NCI-H187 (cell line): ENCODE measurements at regions not wholly inside any gene's neighbourhood (a gene's known extent, or its start where the extent isn't known, plus 50 kb on each side); places are given as distances from the start of the nearest gene placed in this dataset.
"Not testable (repeated sequence)": the region's sequence is repeated elsewhere in the genome, so short reads cannot be mapped to it uniquely, and the experiment has no call there.

Experiments
- DNase-seq, 2 experiments: peaks; one replicate each; lab custom pipeline; 2025; lab: John Stamatoyannopoulos, UW

DNA sequence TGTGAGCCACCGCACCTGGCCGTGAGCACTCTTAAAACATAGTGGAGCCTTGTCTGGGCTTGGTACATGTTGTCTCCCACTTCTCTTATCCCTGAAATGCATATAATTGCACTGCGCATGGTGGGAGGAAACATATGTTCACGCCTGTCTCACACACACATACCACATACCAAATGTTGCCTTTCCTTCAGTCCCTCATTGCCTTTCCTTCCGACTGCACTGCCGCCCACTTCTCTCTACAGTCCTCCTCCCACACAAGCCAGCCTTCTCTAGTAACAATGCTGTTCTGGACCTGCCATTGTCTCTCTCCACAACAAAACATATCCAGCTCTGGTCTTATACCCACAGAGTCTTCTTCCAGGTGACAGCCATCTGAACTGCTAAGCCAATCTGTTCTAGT lies 88.3 kb upstream of the PTHLH start:
- DNase-seq, result no peak

DNA sequence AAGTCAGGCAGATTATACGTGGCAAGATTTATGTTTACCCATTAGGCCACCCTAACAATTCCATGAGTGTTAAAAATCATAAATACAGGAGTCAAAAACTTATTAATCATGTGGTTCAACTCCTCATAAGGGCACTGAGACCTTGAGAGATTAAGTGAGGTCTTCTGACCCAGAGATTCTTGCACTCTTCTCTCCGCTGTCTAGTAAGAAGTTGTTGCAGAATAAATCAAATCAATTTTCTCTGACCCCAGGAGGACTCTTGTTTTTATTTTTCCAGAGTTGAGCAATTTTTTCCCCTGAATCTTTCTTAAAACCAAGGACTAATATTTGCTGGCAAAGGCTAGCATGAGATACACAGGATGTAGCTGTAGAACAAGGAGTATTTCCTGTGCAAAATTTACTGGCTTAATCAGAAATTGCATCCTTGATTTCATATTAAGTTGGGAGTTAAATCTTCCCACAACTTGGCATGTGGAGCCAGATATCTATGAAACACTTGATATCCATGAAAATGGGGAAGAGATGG lies 90.9 kb upstream of the PTHLH start:
- DNase-seq, result no peak

DNA sequence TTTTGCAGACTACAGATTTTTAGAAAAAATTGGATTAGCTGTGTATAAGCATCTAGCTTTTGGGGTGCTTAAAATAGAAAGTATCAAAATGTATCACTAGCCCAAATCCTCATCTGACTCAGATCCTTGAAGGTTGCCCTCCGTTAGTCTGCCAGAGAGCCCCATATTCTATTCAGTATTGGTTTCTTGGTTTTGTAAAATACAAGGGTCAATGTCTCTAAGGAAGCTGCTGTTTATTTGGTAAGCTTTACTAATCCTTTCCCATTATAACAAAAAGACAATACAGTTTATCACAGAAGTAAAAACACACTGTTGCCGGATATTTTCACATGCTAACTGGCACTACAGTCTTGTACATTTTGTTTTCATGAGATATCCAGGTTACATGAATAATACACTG lies 92.8 kb upstream of the PTHLH start:
- no peak for DNase-seq

DNA sequence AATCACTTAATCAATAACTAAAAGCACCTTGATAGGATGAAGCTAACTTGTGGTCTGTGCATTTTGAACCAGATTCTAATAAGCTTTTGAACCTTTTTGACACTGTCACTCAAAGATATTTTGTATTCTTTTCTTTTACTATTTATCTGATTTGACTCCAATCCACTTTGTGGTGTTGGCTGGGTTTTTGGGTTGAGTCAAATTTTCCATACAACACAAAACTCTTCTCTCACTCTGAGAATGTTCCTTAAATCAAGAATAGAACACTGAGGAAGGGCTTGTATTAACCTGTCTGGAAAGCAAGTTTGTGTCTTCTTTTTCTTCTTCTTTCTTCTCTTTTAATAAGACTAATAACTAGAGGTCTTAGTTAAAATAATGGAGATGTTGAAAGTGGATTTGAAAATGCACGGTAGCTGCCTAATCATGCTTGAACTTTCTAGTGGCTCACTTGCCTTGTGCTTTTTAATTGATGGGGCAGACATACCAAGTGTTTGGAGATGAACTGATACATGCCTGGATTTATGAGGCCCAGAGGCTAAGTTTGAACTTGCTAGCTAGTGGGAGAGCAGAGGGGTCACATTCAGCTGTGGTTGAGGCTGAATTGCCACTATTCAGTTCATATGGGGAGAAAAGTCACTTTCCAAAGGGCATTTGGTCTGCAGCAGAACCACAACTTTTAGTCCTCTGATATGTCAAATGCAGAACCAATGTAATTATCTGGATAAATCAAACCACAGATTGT lies 93.5 kb upstream of the PTHLH start:
- DNase-seq, result no peak

DNA sequence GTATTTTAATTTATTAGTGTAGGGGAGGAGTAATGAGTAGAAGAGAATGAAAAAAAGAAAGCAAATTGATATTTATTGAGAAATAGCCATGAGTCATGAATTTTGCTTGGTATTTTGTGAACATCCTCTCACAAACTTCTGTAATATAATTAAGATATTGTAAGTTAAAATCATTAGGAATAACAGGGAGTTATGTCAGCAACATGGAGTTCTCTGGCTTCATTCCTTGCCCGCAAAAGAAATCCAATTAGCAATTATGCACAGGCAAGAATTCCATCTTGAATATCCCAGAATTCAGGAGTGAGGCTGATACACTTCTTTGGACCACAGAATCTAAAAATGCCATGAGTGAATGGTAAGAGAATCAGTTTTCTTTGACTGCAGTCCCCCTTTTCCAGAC lies 94.3 kb upstream of the PTHLH start:
- DNase-seq, result no peak

DNA sequence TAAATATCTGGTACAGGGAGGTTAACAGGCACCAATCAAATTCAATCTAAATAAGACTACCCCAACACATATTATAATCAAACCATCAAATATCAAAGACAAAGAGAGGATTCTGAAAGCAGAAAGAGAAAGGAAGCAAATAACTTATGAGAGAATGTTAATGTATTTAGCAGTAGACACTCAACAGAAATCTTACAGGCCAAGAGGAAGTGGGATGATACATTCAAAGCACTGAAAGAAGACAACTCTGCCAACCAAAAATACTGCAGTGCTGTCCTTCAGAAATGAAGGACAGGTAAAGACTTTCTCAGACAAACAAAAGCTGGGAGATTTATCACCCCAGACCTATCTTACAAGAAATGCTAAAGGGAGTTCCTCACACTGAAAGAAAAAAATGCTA lies 95.9 kb upstream of the PTHLH start:
- DNase-seq, result no peak

DNA sequence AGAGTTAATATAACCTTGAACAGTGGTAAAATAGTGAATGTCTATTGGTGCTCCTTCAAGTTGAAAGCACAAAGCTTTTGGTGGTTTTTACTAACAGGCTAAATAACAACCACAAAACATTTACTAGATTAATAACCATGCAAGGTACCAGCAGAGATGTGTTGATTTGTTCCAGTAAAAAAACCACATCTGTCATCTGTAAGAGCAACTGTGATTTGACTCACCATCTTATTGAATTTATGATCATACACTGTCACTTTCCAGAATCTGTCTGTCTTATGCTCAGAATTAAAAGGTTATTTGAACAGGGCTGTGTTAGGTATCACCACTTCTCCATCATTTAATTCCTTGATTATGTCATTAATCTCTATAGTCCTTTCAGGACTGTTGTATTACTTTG lies 107.0 kb upstream of the PTHLH start:
- DNase-seq, result no peak

DNA sequence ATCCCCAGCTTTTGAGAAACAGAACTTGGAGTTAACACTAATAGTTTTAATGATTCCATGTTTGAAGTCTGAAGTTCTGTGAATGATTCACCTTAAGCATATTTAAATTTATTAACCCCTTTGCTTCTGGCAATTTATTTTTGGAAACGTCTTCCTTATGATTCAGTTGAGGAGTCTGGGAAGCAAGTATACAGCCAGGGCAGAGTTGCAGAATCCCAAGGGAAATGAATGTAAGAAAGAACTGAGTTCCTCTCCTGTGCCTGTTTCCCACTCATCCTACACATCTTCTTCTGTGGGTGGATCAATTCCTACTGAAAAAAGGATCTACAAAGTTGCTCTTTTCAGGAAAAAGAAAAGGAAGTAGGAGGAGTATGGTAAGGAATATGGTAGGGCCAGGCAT lies 108.2 kb upstream of the CCDC91 start:
- DNase-seq, result no peak

DNA sequence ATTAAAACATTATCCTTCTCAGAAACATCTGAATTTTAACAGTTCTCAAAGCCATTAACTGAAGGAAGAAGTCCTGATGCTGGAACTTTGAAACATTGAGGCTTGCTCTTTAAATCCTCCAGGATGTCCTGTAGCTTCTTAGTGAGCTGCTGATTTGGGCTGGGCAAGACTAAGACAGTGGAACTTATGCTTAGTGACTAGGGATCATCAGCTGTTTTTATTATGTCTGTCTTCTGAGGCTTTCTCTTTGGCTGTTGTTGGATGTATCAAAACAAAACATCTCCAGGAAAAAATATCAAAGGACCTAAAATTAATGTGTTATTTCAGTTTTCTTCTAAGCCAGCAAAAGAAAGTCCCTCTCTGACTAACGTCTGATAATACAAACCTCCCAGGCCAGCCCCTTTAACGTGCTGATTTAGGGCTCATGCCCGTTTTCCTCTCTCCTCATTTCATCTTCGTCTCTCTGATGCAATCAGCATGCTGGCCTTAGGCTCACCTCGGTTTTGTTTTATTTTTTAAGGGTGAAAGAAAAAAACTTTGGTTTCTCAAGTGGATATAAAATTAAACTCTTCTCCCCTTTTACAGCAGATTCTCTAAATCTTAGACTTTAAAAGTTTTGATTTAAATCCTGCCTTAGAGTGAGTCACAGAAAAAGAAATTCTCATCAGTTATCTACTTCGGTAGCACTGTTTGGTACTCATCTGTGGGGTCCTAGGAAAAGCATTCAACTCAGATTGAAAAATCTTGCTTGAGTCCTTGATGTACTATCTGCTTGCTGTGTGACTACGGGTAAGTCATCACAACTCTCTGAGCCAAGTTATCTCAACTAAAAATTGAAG lies 106.2 kb upstream of the CCDC91 start:
- no peak for DNase-seq

DNA sequence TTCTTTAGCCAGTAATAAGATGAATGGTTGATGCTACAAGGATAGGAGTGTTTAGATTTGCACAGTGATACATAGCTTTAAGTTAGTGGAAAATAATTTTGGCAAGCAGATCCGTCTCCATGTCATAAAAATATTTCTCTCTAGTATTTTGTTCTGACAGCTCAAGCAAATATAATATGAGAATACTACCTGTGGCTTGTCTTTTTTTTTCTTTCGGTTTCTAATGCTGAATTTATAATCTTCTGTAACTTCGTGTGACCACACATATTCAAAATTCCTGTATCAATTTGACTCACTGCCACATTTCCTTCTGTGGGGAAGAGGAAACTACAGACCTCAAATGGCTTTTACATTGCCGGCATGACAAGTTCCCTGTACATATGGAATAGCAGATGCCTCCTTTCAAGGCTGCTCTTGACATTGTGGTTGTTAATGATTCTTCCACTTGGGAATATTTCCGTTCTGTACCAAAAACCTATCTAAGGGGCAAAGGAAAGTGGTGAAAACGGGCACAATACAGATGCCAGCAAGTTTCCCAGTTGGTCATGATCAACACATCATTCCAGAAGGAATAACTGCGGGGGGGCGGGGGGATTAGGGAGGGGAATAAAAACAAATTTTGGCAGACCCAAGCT lies 103.6 kb upstream of the CCDC91 start:
- DNase-seq, result no peak

DNA sequence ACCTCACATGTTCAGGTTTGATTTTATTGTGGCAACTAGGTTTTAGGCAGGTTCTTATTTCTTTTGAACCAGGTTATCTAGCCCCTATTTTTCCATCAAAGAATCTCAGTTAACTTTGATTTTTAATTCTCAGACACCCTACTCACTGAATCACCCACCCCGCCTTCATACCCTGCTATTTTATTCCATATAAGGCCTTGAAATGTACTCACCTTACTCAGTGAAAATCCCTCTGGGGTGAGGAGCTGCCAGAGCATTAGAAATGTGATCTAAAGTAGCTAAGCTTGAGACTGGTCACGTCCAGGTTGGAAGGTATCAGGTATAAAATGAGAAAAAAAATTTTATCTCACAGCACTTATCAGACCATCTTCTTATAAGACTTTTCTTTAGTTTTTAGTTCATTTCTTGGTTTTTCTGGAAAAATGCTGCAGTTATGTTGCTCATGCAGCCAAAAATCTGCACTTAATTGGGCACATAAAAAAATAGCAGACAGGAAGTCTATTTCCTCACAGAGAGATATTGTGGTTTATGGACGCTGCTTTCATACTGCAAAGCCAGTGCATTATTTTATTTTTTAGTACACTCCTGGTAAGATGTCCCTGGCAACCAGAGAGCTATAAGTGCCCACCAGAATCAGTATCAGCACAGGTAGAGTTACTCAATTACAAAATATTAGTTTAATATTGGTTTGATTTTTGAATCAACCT lies 101.5 kb upstream of the CCDC91 start:
- DNase-seq, result no peak

DNA sequence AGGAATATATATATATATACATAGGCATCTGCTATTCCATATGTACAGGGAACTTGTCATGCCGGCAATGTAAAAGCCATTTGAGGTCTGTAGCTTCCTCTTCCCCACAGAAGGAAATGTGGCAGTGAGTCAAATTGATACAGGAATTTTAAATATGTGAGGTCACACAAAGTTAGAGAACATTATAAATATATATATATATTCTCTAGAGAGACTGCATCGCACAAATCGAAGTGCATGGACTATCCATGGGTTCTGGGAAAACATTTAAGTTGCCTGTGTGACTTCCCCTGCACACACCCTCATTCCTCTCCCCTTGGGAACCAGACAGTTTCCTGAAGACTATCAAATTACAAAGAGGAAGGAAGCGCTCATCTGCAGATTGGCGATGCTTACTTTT lies 100.9 kb upstream of the CCDC91 start:
- no peak for DNase-seq

DNA sequence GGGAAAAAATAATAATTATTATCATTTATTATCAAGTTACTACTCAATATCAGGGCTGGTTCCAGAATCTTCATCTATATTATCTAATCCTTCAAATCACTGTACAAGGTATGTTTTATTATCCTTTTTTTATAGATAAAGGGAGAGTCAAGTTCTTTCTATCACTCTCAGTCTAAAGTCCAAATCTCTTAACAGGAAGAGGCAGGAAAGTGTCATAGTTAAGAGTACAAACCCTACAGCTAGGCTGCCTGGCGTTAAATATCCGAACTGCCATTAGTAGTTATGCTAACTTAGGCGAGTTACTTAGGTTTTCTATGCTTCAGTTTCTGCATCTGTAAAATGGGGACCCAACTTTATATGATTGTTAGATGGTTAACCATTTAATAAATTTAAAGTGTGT lies 99.4 kb upstream of the CCDC91 start:
- DNase-seq, result no peak

DNA sequence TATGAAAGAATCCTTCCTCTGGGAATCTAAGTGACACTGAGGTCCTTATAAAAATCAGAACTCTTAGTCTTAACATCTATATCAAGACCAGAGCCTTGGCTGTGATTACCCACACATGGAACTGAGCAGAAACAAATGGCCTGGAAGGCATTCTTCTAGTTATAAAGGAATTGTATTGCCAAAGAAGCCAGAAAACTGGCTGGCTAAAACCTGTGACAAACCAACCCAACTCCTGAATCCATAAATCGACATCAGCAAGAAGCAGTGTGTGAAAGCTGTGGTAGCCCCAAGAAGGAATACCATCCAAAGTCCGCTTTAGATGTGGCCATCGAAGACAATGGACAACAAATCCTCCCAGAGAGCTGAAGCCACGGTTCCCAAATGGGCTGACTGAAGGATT lies 97.9 kb upstream of the CCDC91 start:
- DNase-seq, result no peak

DNA sequence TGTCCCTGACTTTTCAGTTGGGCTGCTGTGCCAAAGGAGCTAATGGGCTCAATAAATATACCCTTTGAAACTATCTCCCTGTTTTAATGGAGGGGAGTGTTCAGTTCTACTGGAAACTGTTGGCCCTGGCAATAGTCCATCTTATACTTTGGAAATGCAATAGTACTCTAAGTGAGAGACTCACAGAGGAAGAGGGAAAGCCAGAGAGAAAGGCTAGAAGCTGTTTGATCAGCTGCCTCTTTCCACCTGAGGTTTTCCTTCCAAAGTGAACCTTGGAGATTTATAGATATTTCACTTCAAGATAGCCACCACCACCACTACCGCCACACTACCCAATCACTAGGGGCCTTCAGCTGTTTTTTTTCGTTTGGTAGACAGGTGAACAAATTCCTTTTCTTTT lies 93.6 kb upstream of the CCDC91 start:
- DNase-seq, result no peak

DNA sequence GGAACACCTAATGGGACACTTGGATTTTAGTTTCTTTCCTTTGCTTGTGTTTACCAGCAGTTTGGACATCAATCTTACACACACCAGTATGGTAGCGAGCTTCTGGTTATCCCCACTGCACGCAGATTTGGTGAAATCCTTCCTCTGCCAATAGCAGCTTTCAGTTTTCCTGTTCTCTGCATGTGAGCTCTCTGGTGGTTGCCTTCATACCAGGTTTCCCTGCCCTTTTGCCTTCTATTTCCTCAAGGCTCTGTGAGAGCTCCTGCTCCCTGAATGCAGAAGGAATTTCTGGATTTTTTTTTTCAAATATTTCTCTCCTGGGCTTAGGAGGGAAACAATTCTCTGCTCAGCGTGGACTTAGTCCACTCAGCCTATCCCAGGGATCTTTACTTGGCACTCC lies 93.0 kb upstream of the CCDC91 start:
- DNase-seq, result no peak

DNA sequence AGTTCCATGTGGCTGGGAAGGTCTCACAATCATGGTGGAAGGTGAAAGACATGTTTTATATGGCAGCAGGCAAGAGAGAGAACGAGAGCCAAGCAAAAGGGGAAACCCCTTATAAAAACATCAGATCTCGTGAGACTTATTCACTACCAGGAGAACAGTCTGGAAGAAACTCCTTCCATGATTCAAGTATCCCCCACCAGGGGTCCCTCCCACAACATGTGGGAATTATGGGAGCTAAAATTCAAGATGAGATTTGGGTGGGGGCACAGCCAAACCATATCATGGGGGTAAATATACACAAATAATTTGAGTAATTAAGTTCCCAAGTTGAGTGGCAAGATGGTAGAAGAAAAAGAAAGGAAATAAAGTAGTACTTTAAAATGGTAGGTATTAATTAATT lies 91.0 kb upstream of the CCDC91 start:
- not testable (repeated sequence) for DNase-seq

DNA sequence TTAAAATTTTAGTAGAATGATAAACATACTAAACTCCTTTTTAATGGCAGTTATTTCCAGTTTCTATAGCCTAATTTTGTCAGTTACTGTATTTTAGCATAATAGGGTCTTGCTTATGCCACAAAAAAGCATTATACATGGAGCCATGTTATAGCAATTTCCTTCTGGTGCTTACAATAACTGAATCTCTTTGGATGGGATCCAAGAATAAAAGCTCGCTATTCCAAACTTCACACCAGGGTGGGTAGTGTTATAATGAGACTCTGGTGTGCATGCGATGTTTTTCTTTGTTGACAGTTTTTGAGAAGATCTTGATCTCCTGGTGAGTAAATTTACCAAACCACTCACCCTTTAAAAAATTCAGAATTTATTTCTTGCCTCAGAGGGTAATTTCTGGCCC lies 90.4 kb upstream of the CCDC91 start:
- no peak for DNase-seq

DNA sequence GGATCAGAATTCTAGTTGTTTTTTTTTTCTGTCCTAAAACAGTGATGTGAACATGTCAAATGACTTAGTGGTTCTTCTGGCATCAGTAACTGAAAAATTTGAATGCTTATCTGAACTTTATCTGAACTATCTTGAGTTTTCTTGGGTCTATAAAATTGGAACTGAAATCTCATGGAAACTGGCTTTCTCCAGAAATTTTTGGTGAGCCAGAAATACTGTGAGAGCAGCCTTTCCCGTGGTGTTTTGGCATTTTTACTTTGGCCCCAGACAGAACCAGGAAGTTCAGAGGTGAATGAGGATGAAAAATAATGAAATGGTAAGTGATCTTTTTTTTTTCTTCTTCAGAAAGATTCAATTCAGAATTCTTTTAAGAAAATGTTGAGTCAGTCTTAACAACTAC lies 89.5 kb upstream of the CCDC91 start:
- DNase-seq, result no peak

DNA sequence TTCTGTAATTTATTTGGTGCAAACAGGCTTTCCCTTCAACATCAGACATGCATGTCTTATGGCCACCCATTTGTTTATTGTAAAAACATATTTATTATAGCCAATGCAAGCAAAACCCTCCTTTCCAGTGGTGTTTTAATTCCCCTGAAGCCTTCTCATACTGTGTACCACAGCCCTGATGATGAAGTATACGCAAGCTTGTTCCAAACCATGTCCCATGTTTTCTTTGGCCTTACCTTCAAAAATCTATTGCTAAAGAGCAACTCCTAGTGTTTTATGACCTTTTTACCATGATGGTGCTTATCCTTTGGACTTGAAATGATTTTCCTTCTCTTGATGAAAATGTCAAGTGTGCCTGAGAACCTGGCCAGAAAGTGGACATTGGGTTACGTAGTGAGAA lies 85.9 kb upstream of the CCDC91 start:
- no peak for DNase-seq

DNA sequence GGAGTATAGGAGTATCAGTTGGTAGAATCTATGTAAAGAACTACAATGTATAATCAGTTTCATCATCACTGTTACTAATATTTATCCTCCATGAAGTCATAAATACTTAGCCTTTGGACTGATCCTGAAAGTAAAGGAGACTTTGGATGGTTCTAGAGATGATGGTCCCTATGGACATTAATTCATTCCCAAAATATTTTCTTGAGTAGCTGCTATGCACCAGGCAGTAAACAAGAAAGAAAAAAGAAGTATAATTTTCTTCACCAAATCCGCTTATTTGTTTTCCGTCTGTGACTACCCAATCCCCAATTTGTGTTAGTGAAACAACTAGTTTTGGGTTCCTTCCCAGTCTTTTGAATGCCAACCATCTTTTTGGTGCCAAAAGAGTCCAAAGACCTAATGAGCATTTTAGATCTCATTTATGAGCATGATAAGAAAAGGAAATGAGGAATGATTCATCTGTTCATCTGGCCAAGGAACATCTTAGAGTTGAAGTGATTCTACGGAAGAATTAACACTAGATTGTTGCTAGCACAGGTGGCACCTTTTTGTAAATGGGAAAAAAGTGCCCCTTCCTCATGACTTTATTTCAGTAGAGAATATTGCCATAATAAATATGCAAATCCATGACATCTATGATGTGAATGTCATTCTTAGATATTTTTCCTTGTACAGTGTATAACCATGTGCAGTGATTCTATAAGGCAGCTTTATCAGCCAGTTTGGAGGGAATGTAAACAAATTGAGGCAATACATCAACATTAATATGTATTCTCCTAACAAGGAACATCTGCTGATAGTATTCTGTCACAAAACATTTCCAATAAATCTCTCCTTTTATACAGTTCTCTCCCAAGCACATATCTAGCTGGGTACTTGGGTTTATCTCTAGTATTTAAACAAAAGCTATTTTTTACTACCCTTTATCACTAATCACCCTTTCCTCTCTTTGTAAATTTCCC lies 85.1 kb upstream of the CCDC91 start:
- DNase-seq, result no peak
